ENCODE measurements at regions not wholly inside any gene's neighbourhood (a gene's known extent, or its start where the extent isn't known, plus 50 kb on each side); places are given as distances from the start of the nearest gene placed in this dataset.

DNA sequence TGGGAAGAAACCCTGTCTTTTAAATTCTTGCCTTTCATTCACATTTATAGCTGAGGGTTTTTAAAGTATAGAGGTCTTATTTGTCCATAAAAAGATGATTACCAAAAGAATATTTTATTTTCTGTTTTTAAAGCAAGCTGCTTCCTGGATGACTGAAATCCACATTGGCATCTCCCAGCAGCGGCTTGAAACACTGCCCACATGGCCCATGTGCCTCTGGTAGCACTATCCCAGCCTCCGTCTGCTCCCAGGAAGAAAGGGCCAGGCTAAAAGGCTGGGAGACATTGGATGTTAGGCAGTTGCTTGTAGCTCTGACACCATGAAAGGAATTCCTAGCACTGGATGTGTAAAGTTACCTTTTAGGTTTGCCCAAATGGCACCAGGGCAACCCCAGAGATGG lies 169.9 kb upstream of the CACNA1E start:
- CTCF ChIA-PET = interaction anchor here (0.6 to 1.4 kb wide), 2 partner anchors 14 to 103 kb away, joined by 3 read pairs; no protein-coding TSS in a partner anchor

More for the DNA sequence above, 169.9 kb upstream of the CACNA1E start:
- Histone ChIP-seq H3K9me3 (ENCODE audit: control insufficient read depth, insufficient read depth, low read length) (no peaks in the 10 kb centered on the region), H3K4me1 (ENCODE audit: control insufficient read depth, insufficient read depth, low read length) (no peaks in the 10 kb centered on the region), H3K9ac (ENCODE audit: low read depth, low read length) (no peak overlapping the region), H3K36me3 (ENCODE audit: control insufficient read depth, insufficient read depth, low read length) (no peaks in the 10 kb centered on the region), H2AK9ac (replicated peaks; ENCODE audit: low read depth, low read length, poor library complexity) (no peak overlapping the region), H3K56ac (ENCODE audit: extremely low read depth, insufficient read depth, low read length) (no peak overlapping the region), H2AK5ac (ENCODE audit: low read depth, low read length) (no peak overlapping the region), H2AFZ (replicated peaks; ENCODE audit: low read length, poor library complexity) (no peak overlapping the region), H3K9me1 (ENCODE audit: insufficient read depth, low read length) (no peaks in the 10 kb centered on the region), H3K79me1 (ENCODE audit: low read depth in 1 of 2, low read length in 2 of 2) (no peaks in the 10 kb centered on the region), H4K8ac (ENCODE audit: low read depth in 2 of 2, low read length in 2 of 2) (no peak overlapping the region), H3K14ac (replicated peaks; ENCODE audit: low read depth, low read length) (no peak overlapping the region), H4K5ac (ENCODE audit: low read depth, low read length) (no peak overlapping the region), H3K4me3 (ENCODE audit: insufficient read depth, low read depth, low read length) (no peak overlapping the region), H3K27me3 (ENCODE audit: control insufficient read depth, insufficient read depth, low read length) (peaks cover 27% of the 10 kb centered on the region), H3K23ac (ENCODE audit: low read depth, low read length) (no peak overlapping the region), H4K20me1 (ENCODE audit: insufficient read depth, low read length) (no peaks in the 10 kb centered on the region), H3K18ac (ENCODE audit: low read depth, low read length) (no peak overlapping the region), H2BK15ac (ENCODE audit: low read depth, low read length) (no peak overlapping the region), H2BK120ac (ENCODE audit: low read depth, low read length) (no peak overlapping the region), H3K27ac (ENCODE audit: insufficient read depth, low read length) (no peak overlapping the region), H3K4me2 (ENCODE audit: low read depth, low read length) (no peak overlapping the region), H3K4ac (ENCODE audit: low read depth, low read length) (no peak overlapping the region), H4K91ac (ENCODE audit: insufficient read depth, low read depth, low read length) (no peak overlapping the region), H2BK5ac (ENCODE audit: low read depth, low read length, poor library complexity, severe bottlenecking) (no peak overlapping the region), H2BK20ac (ENCODE audit: low read depth, low read length) (no peak overlapping the region)
- DNase-seq (no peak), ATAC-seq (ENCODE audit: low read depth) (no peak)
- POLR2A ChIA-PET (ENCODE audit: unreplicated experiment) = no interaction called here
- intact Hi-C loops (cut with micrococcal nuclease) = no loop called here
- dilution Hi-C loops (cut with HindIII; ENCODE audit: low sequenced_read_pairs, unreplicated experiment) = no loop called here
- TF ChIP-seq BHLHE40 (IDR thresholded peaks at IDR 0.05; ENCODE audit: low read depth, low read length) (no peak), RCOR1 (IDR thresholded peaks at IDR 0.05; ENCODE audit: insufficient replicate concordance, low read length) (no peak), CEBPB (IDR thresholded peaks at IDR 0.05; ENCODE audit: low read depth, low read length) (no peak), NFE2L2 (IDR thresholded peaks at IDR 0.05; ENCODE audit: low read depth, low read length) (no peak), FOS (IDR thresholded peaks at IDR 0.05; ENCODE audit: low read depth, low read length) (no peak), RAD21 (IDR thresholded peaks at IDR 0.05; ENCODE audit: low read length) (no peak)
- TF ChIP-seq, protein P1, sequence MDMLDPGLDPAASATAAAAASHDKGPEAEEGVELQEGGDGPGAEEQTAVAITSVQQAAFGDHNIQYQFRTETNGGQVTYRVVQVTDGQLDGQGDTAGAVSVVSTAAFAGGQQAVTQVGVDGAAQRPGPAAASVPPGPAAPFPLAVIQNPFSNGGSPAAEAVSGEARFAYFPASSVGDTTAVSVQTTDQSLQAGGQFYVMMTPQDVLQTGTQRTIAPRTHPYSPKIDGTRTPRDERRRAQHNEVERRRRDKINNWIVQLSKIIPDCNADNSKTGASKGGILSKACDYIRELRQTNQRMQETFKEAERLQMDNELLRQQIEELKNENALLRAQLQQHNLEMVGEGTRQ (IDR thresholded peaks at IDR 0.05; ENCODE audit: low read depth, low read length) = no peak
- TF ChIP-seq, protein P2, sequence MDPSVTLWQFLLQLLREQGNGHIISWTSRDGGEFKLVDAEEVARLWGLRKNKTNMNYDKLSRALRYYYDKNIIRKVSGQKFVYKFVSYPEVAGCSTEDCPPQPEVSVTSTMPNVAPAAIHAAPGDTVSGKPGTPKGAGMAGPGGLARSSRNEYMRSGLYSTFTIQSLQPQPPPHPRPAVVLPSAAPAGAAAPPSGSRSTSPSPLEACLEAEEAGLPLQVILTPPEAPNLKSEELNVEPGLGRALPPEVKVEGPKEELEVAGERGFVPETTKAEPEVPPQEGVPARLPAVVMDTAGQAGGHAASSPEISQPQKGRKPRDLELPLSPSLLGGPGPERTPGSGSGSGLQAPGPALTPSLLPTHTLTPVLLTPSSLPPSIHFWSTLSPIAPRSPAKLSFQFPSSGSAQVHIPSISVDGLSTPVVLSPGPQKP (IDR thresholded peaks at IDR 0.05; ENCODE audit: borderline replicate concordance, low read depth, low read length) = no peak
- TF ChIP-seq, protein P3, sequence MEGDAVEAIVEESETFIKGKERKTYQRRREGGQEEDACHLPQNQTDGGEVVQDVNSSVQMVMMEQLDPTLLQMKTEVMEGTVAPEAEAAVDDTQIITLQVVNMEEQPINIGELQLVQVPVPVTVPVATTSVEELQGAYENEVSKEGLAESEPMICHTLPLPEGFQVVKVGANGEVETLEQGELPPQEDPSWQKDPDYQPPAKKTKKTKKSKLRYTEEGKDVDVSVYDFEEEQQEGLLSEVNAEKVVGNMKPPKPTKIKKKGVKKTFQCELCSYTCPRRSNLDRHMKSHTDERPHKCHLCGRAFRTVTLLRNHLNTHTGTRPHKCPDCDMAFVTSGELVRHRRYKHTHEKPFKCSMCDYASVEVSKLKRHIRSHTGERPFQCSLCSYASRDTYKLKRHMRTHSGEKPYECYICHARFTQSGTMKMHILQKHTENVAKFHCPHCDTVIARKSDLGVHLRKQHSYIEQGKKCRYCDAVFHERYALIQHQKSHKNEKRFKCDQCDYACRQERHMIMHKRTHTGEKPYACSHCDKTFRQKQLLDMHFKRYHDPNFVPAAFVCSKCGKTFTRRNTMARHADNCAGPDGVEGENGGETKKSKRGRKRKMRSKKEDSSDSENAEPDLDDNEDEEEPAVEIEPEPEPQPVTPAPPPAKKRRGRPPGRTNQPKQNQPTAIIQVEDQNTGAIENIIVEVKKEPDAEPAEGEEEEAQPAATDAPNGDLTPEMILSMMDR (conservative IDR thresholded peaks at IDR 0.05; ENCODE audit: low read depth, low read length) = no peak
- in situ Hi-C loops (cut with MboI; ENCODE audit: low sequenced_read_pairs) = no loop called here
- no CpG with 5 or more reads among the region's 2 CpGs for WGBS, 2 experiments (ENCODE audit: extremely low coverage in 2 of 2, insufficient read length in 1 of 2)
- no TSS peak for BruUV-seq (replicated peaks)

All from IMR-90 (cell line).